ENCODE measurements at regions not wholly inside any gene's neighbourhood (a gene's known extent, or its start where the extent isn't known, plus 50 kb on each side); places are given as distances from the start of the nearest gene placed in this dataset.
"Not testable (repeated sequence)": the region's sequence is repeated elsewhere in the genome, so short reads cannot be mapped to it uniquely, and the experiment has no call there.

DNA sequence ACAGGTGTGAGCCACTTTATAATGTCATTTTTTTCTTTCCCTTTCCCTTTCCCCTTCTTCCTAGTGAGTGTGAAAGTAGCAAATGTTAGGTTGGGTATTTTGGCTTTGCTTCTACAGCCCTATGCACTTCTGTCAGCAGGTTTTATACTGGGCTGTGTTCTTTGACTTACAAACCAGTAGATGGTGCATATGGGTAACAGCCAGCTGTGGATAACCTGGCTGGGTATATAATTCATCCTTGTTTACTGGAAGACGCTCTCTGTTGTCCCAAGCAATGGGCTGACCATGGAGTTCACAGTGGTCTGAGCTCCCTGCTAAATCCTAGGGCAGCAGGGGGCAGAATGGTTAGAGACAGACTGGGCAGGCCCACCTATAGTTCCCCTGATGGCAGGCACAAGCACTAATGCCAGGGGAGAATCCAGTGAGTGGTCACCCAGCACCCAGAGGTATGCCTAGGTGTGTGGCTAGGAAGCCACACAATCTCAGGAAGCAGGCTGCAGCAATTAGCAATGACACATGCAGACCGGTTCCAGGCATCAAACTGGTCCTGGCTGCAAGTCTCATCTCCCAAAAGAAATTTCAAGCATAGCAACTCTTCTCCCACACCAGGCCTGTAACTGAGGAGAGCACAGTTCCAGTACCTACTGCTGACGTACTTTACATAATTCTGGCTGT is 592.7 kb upstream of the MAN1A1 start:
- FAIRE-seq = no peak

DNA sequence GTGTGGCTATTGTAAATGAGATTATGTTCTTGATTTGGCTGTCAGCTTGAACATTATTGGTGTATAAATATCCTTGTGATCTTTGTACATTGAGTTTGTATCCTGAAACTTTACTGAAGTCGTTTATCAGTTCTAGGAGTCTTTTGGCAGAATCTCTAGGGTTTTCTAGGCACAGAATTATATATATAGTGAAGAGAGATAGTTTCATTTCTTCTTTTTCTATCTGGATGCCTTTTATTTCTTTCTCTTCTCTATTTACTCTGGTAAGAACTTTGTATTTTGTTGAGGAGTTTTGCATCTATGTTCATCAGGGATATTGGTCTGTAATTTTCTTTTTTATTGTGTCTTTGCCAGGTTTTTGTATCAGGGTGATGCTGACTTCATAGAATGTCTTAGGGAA is 589.2 kb upstream of the MAN1A1 start:
- no peak for FAIRE-seq

DNA sequence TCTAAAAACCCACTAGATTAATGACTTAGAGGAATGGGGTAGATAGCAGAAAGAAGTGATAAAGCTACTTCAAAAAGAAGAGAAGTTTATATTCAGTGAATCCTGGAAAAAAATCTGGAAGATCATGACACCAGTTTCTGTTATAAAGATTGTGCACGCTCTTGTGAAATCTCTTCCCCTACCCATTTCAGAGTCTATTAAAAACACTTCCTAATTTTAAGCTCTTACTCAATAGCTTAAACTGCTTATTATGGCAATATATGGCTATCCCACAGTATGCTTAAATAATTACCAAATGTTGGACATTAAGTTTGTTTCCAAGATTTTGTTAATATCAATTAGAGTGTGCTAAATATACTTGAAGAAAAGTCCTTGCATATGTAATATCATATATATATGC is 585.3 kb upstream of the MAN1A1 start:
- FAIRE-seq = no peak

DNA sequence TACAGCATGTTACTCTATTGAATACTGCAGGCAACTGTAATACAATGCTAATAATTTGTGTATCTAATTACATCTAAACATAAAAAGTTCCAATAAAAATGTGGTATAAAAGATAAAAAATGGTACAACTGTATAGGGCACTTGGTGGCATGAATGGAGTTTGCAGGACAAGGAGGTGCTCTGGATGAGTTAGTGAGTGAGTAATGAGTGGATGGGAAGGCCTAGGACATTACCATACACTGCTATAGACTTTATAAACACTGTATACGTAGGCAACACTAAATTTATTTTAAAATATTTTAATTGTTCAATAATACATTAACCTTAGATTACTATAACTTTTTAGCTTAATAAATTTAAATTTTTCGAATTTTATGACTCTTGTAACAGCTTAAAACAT is 579.6 kb upstream of the MAN1A1 start:
- no peak for FAIRE-seq

DNA sequence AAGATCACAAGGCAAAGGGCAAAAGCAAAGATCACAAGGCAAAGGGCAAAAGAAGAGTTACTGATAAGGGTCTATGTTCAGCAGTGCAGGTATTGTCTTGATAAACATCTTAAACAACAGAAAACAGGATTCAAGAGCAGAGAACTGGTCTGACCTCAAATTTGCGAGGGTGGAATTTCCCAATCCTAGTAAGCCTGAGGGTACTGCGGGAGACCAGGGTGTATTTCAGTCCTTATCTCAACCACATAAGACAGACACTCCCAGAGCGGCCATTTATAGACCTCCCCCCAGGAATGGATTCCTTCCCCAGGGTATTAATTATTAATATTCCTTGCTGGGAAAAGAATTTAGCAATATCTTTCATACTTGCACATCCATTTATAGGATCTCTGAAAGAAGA is 575.3 kb upstream of the MAN1A1 start:
- not testable (repeated sequence) for FAIRE-seq

DNA sequence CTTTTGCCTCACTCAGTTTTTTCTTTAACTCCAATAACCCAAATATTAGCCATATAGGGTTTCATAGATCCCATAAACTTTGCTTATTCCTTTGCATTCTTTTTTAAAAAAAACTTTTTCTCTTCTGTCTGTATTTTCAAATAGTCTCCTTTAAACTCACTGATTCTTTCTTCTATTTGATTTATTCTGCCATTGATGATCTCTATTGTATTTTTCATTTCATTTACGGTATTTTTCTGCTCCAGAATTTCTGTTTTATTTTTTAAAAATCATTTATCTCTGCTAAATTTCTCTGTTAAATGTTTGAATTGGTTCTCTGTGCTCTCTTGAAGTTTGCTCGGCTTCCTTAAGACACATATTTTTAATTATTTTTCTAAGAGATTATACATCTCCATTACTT is 573.3 kb upstream of the MAN1A1 start:
- no peak for FAIRE-seq

DNA sequence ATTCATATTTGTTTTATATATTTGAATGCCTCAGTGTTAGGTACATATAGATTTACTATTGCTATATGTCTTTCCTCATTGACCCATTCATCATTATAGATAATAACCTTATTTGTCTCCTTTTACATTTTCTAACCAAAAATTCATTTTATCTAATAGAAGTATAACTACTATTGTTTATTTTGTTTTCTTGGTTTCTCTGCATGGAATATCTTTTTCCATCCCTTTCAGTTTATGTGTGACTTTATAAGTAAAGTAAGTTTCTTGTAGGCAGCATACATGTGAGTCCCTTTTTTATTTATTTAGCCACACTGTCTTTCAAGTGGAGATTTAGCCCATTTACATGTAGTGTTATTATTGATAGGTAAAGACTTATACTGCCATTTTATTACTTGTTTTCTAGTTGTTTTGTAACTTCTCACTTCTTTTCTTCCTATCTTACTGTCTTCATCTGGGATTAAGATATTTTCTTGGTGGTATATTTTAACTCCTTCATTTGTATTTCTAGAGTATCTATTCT is 572.0 kb upstream of the MAN1A1 start:
- FAIRE-seq = no peak

DNA sequence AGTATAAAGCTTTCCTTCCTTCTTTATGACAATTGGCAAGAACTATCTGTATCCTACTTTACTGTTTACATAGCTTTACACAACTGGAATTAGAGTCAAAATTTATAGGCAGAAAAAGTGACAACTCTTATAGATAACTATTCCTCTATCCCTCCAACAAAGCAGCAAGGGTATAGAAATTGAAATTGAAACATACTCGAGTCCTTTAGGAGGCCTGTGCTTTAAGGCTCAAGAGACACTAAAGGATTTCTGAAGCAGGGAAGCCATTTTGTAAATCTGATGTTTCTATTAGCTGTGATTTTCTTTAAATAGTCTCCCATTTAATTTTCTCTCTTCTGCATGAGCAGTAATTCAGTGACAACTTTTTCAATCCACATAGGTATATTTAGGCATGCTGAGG is 567.6 kb upstream of the MAN1A1 start:
- no peak for FAIRE-seq

DNA sequence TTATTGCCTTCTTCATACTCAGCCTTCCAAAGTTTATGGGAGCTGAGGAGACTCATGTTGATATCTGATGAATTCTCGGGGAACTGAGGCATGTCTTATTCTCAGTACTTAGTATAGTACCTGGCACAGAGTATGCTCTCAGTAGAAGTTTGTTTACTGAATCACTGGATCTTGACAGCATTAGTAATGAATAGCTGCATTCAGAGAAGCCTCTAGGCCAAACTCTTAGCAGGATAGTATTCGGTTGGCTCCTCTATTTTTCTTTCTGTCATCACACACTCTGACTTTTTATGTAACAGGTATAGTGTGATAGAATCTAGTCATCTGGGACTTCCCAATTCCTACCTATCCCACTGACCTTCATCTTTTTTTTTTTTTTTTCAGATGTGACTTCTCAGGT is 566.4 kb upstream of the MAN1A1 start:
- FAIRE-seq = no peak

DNA sequence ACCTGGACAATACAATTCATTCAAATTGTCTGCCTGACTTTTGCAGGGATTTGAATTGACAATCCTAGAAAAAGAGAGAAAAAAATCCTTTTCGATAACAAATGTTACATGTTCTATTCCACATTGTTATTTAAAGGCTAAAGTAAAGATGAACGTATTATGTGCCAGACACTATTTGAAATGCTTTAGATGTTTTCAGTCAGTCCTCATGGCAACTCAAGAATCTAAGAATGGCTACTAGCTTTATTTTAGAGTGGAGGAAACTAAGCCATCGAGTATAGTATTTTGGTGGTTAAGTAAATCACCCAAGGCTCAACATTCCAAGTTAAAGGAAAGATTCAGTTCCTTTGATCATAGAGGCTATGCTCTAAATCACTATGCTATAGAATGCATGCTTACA is 558.6 kb upstream of the MAN1A1 start:
- FAIRE-seq = no peak

DNA sequence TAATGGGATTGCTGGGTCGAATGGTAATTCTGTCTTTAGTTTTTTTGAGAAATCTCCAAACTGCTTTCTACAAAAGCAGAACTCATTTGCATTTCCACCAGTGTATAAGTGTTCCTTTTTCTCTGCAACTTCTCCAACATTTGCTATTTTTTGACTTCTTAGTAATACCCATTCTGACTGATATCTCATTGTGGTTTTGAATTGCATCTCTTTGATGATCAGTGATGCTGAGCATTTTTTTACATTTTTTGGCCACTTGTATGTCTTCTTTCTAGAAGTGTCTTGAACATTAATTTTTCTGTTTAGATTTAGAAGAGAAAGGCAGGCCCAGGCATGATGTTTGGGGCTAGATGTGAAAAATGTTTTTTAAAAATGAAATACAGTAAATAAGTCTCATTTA is 553.1 kb upstream of the MAN1A1 start:
- FAIRE-seq = no peak

DNA sequence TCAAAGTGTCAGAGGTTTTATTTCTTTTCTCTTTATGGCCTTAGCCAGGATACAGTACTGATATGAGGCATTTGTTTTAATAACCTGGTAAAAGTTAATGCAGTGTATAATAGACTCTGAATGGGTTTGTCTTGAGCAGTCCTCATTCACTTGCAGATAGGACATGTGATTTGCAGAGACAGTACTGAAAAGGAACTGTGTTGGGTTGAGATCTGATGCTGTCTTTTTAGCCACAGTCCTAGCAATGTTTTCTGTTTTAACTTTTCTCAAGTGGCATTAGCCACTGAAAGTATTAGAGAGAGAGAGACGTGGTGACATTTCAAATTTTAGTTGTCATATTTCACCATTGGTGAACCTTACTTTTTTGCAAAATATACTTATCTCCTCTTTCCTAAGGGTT is 547.2 kb upstream of the MAN1A1 start:
- FAIRE-seq = no peak

DNA sequence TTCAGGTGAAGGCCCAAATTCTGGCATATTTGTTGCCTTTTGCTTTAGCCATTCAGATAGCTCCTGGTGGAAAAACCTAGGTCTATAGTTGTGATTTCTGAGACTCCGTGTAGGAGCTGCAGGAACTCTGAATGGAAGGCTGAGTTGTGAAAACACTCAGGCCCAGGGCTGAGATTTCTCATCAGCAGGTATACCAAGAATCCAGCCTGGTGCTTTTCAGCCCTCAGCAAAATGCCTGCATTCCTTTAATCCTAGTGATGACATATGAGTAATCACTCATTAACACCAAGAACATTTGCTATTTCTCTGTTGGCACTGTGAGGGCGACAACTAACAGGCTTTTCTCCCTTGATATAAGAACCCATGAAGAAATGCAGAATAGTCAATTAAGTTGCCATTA is 546.1 kb upstream of the MAN1A1 start:
- FAIRE-seq = no peak

DNA sequence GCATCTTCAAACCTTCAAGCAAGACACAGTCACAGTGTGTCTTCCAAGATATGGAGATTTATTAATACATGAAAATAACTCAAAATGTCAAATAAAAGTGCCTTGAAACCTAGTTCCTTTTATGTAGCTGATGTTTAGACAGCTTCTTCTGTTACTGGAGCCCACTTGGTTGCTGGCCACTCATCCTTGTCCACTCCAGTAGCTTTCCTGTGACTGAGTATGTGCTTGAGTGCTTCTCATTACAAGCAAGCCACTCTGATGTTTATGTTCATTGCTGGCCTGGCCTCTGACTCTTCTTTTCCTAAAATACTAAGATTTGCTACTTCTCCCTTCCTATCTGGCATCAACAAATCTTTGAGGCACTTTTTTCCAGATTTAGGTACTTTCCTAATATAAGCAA is 545.2 kb upstream of the MAN1A1 start:
- FAIRE-seq = no peak

DNA sequence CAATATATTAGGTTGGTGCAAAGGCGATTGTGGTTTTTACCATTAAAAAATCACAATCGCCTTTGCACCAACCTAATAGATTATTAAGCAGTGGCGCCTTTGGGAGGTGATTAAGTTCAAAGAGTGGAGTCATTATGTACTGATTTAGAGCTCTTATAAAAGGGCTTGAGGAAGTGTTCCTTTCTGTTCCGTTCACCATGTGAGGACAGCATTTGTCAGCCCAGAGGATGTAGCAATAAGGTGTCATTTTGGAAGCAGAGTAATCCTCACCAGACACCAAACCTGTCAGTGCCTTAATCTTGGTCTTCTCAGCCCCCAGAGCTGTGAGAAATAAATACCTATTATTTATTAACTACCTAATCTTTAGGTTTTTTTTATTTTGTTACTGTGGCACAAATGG is 542.1 kb upstream of the MAN1A1 start:
- no peak for FAIRE-seq

DNA sequence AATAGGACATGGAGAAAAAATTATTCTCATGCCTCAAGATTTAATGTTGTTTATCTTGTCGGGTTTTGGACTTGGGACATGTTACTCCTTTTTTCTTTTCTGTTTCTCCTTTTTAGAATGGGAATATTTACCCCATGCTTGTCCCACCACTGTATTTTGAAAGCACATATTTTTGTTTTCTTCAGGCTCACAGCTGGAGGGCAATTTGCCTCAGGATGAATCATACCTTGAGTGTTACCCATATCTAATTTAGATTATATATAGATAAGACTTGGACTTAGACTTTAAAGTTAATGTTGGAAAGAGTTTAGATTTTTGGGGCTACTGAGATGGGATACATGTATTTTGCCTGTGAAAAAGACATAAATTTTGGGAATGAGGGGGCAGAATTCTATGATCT is 541.6 kb upstream of the MAN1A1 start:
- FAIRE-seq = no peak

DNA sequence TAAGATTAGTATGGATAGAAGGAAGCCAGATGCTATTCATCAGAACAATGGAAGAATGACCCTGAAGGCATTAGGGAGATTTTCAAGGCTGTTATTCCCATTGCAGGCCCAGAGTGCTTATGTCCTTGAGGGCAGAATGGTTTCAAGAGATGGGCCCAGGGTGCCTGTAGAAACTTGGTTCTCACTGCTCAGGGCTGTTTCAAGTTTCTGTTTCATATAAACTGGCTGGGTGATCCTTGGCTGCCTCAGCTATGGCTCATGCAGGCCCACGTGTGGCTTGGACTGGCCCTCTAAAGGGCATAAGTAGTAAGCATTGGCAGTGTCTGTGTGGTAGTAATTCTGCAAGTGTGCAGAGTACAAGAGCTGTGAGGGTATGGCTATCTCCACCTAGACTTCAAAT is 540.9 kb upstream of the MAN1A1 start:
- no peak for FAIRE-seq

DNA sequence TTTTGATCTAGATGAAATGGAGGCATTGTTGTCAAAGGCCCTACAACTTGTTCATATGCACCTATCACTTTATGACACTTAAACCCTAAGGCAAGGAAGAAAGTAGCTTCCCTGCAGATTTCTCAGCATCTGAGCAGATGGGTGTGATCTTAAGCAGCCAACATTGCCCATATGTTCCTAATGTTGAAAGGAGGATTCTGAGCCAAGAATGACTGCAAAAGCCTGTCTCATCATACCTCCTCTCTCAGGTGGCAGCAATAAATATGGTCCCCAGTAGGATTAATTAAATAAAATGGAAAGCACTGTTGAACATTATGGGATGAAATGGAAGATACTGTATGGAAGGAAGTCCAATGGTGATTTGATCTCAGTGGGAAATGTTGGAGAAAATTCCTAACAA is 538.1 kb upstream of the MAN1A1 start:
- no peak for FAIRE-seq

DNA sequence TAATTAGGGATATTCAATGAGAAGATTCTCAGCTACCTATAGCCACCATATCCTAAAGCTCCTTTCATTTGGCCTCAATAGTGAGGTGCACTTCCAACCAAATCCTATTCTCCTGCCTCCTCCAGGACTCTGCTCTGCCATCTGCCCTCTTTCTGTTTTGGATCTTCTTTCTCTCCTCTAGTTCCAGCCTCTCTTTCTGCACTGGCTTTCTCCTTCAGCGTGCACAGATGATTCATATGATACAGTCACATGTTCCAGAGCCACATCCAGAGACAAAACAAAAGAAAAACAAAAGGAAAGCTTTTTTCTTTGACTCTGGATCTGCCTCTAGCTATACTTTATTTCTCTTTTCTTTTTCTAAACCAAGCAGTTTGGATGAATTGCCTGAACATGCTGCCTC is 531.9 kb upstream of the MAN1A1 start:
- no peak for FAIRE-seq

DNA sequence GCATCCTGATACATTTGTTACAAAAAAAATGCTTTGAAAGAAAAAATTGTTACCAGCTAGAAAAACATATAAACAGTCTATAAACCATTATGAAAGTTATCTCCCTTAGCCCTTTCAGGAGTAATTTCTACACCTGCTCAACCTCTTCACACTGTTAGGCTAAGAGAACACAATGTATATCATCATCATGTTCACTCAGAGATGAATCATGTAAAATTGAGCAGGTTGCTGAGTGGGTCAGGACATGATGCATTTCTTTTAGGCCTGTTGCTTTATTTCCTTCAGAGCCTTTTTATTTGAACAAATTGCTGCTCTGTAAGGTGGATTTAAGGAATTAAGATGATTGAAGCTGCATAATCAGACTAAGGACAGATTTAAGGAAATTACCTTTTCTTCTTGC is 531.3 kb upstream of the MAN1A1 start:
- FAIRE-seq = no peak

DNA sequence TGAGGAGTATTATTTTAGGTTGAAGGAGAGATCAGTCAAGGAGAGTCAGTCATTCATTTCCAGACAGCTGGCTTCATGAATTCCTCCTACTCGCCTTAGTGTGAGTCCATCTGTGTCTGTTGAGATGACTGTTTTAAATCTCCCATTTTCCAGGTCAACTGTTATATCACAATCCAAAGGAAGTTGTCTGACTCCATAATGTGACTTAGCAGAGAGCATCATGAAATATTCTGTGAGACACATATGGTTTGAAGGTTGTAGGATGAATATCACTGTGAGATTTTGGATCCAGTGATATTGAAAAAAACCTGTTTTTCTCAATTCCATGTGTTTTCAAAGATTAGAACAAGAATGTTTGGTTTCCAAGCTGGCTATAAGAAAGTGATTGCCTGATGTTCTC is 530.2 kb upstream of the MAN1A1 start:
- no peak for FAIRE-seq

DNA sequence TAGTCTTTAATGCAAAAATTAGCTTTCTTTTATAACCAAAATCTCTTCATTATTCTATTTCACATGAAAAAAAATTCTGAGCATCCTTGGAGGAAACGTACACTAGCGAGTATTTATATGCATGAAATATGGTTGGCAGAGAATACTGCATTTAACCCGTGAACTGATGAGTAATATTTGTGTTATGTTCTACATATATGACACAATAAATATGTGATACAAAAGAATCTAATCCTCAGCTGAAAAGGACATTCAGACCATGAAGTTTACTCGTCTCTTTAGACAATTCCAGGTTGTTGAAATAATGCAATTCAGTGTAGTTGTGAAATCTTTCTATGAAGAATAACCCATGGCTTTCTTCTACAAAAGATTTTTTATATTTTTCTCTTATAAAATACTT is 524.8 kb upstream of the MAN1A1 start:
- FAIRE-seq = no peak

DNA sequence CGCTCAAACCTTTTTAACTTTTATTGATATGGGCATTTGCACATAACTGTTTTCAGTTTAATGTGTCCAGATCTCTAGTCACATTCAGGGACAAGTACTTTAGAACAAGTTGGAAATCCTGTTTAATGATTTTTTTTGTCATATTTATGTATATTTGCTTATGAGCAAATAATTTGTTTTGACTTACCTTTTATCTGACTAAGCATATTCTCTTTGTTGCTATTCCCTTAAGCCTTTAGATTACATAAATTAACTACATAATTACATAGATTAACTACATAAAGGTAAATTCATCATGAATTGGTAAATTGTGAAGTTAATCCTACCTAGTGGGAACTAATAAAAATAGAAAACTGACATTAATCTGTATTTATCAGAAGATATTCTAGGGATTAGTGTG is 523.5 kb upstream of the MAN1A1 start:
- FAIRE-seq = no peak

DNA sequence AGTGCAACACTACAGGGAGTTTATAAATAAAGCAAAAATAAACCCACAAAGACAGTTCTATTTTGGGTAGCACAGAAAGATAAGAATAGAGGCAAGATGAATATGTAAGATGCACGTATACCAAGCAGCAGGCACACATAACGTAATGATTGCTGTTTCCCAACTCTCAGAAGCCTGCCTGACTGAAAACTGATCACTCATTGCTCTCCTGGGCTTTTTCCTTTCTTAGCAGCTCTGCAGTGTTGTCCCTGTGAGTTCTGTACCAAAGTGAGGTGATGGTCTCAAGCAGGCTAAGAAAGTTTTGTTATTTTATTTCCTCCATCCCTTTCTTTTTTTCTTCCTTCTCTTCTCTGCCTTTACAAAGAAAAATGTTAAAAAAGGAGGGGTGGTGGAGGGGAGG is 522.0 kb upstream of the MAN1A1 start:
- FAIRE-seq = no peak
